HL-60 (cell line): ENCODE measurements at regions not wholly inside any gene's neighbourhood (a gene's known extent, or its start where the extent isn't known, plus 50 kb on each side); places are given as distances from the start of the nearest gene placed in this dataset.

Experiments
- DNase-seq, 2 experiments: peaks; one replicate each; pipeline ENCODE4 v3.0.0-alpha.2; 2010 to 2020; ENCODE audit warnings: low read depth in 1 of 2, low spot score in 1 of 2
- H3K27ac ChIP-seq: fragments of 250-450 bp; sonication (Bioruptor Pico); replicated peaks from 2 replicates; pipeline ENCODE4 v1.5.1; 2020; ENCODE audit warnings: mild to moderate bottlenecking, moderate library complexity
- H3K27me3 ChIP-seq: fragments of 250-450 bp; sonication (Bioruptor Pico); 2 replicates; pipeline ENCODE4 v1.5.1; 2021; ENCODE audit warnings: mild to moderate bottlenecking, moderate library complexity; ENCODE audit not compliant: insufficient read depth, poor library complexity, severe bottlenecking
- H3K4me3 ChIP-seq: replicated peaks from 2 replicates; pipeline ENCODE4 v1.5.1; 2011; ENCODE audit warnings: mild to moderate bottlenecking, control low read depth, low read length; ENCODE audit not compliant: insufficient read depth
- CTCF ChIP-seq: IDR thresholded peaks from one replicate; pipeline ENCODE4 v1.5.1; 2011; ENCODE audit warnings: low read length, control low read depth, inconsistent platforms; ENCODE audit not compliant: insufficient read depth
- GABPA ChIP-seq: IDR thresholded peaks from 2 replicates; pipeline ENCODE4 v1.6.1; 2012; ENCODE audit warnings: low read depth
- POLR2AphosphoS5 ChIP-seq: IDR thresholded peaks from 2 replicates; pipeline ENCODE4 v1.6.1; 2012; ENCODE audit warnings: low read depth
- REST ChIP-seq: IDR thresholded peaks from 2 replicates; pipeline ENCODE4 v1.6.1; 2012; ENCODE audit warnings: low read depth; ENCODE audit not compliant: insufficient replicate concordance
- SPI1 ChIP-seq: IDR thresholded peaks from 2 replicates; pipeline ENCODE4 v1.6.1; 2012; ENCODE audit warnings: low read depth, mild to moderate bottlenecking, borderline replicate concordance

GRCh38 chr3:150079029-150079739 lies 108.5 kb upstream of the PFN2 start:
- no peaks in the 10 kb centered on the region for H3K27me3 ChIP-seq
- H3K27ac ChIP-seq, result no peak overlapping the region
- DNase-seq, result no peak
- no peak overlapping the region for H3K4me3 ChIP-seq
- TF ChIP-seq REST (no peak), GABPA (no peak), SPI1 (no peak), POLR2AphosphoS5 (no peak), CTCF (no peak)

GRCh38 chr3:150077581-150078247 lies 107.0 kb upstream of the PFN2 start:
- DNase-seq, result no peak

More at GRCh38 chr3:150077581-150078247, 107.0 kb upstream of the PFN2 start:
- no peaks in the 10 kb centered on the region for H3K27me3 ChIP-seq
- H3K27ac ChIP-seq, result no peak overlapping the region
- no peak overlapping the region for H3K4me3 ChIP-seq
- no peak for TF ChIP-seq POLR2AphosphoS5
- no peak for TF ChIP-seq CTCF
- TF ChIP-seq GABPA, result no peak
- TF ChIP-seq REST, result no peak
- no peak for TF ChIP-seq SPI1
